CD8-positive, alpha-beta memory T cell (primary cell): ENCODE measurements at regions not wholly inside any gene's neighbourhood (a gene's known extent, or its start where the extent isn't known, plus 50 kb on each side); places are given as distances from the start of the nearest gene placed in this dataset.

ENCODE experiments used
- CTCF ChIA-PET: fragments of 350-600 bp; sonication (Branson Sonifier 250); formaldehyde crosslinking; loops from one replicate; lab custom pipeline; 2021; ENCODE audit warnings: antibody characterized with exemption; lab: Charles Lee
- POLR2A ChIA-PET: fragments of 350-600 bp; sonication (Branson Sonifier 250); formaldehyde crosslinking; loops from one replicate; lab custom pipeline; 2021; ENCODE audit warnings: antibody characterized with exemption; lab: Charles Lee
- DNase-seq, 5 donors: peaks; one replicate each; pipeline versions ENCODE4 v3.0.0 to v3.0.0-alpha.2; 2020 to 2022; ENCODE audit warnings: mixed read lengths in 1 of 5
- H3K27ac ChIP-seq: one replicate; pipeline ENCODE4 v1.7.0; 2013; ENCODE audit warnings: low read depth, mild to moderate bottlenecking, low read length, moderate library complexity
- H3K27me3 ChIP-seq: 2 replicates; pipeline ENCODE4 v1.7.0; 2013; ENCODE audit warnings: low read length, mild to moderate bottlenecking; ENCODE audit not compliant: insufficient read depth, poor library complexity, severe bottlenecking
- H3K36me3 ChIP-seq: 2 replicates; pipeline ENCODE4 v1.7.0; 2013; ENCODE audit warnings: mild to moderate bottlenecking, low read length, moderate library complexity; ENCODE audit not compliant: insufficient read depth
- H3K4me1 ChIP-seq: 2 replicates; pipeline ENCODE4 v1.7.0; 2013; ENCODE audit warnings: mild to moderate bottlenecking, low read length, moderate library complexity; ENCODE audit not compliant: insufficient read depth
- H3K4me3 ChIP-seq: 2 replicates; pipeline ENCODE4 v1.7.0; 2013; ENCODE audit warnings: mild to moderate bottlenecking, low read length
- H3K9me3 ChIP-seq: 2 replicates; pipeline ENCODE4 v1.7.0; 2013; ENCODE audit warnings: mild to moderate bottlenecking, low read length
- H3K27ac Mint-ChIP-seq, 8 donors: one replicate each; pipeline ENCODE4 v1.8.0; 2020 to 2021; ENCODE audit warnings: mixed read lengths in 8 of 8, mild to moderate bottlenecking in 6 of 8, inconsistent platforms in 3 of 8, moderate library complexity in 3 of 8
- H3K27me3 Mint-ChIP-seq, 2 donors: one replicate each; pipeline ENCODE4 v1.8.0; 2020 to 2021; ENCODE audit warnings: mixed read lengths in 2 of 2, mild to moderate bottlenecking in 1 of 2, moderate library complexity in 1 of 2
- H3K36me3 Mint-ChIP-seq, 3 donors: one replicate each; pipeline ENCODE4 v1.8.0; 2020 to 2021; ENCODE audit warnings: mixed read lengths in 3 of 3, inconsistent platforms in 1 of 3, mild to moderate bottlenecking in 1 of 3
- H3K4me1 Mint-ChIP-seq, 3 donors: one replicate each; pipeline ENCODE4 v1.8.0; 2020 to 2021; ENCODE audit warnings: mixed read lengths in 3 of 3, inconsistent platforms in 1 of 3, mild to moderate bottlenecking in 1 of 3
- H3K4me3 Mint-ChIP-seq, 7 donors: one replicate each; pipeline ENCODE4 v1.8.0; 2020 to 2021; ENCODE audit warnings: mixed read lengths in 7 of 7, mild to moderate bottlenecking in 6 of 7, moderate library complexity in 4 of 7, inconsistent platforms in 2 of 7
- H3K9me3 Mint-ChIP-seq, 5 donors: one replicate each; pipeline ENCODE4 v1.8.0; 2020 to 2022; ENCODE audit warnings: mixed read lengths in 5 of 5, mild to moderate bottlenecking in 3 of 5, moderate library complexity in 2 of 5, inconsistent platforms in 1 of 5

DNA sequence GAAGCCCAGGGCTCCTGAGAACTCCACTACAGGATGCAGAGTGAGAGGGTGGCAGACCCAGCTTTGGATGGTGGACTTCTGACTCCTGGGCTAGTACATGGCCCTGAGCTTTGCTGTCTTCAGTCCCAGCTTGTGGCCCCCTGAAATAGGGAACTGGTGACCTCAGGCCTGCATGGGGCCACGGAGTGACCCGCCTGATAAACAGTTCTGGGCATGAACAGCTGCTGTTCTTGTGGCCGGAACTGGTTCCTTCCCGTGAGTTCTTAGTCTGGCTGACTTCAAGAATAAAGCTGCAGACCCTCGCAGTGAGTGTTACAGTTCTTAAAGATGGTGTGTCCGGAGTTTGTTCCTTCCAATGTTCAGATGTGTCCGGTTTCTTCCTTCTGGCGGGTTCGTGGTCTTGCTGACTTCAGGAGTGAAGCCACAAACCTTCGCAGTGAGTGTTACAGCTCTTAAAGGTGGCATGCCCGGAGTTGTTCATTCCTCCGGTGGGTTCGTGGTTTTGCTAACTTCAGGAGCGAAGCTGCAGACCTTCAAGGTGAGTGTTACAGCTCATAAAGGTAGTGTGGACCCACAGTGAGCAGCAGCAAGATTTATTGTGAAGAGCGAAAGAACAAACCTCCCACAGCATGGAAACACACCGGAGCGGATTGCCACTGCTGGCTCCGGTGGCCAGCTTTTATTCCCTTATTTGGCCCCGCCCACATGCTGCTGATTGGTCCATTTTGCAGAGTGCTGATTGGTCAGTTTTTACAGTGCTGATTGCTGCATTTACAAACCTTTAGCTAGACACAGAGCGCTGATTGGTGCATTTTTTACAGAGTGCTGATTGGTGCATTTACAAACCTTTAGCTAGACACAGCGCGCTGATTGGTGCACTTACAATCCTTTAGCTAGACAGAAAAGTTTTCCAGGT, 268.0 kb downstream of the ZEB1 start:
- Histone ChIP-seq H3K4me3 (no peak overlapping the region), H3K27me3 (no peaks in the 10 kb centered on the region), H3K4me1 (no peaks in the 10 kb centered on the region), H3K27ac (no peak overlapping the region), H3K36me3 (no peaks in the 10 kb centered on the region), H3K9me3 (no peaks in the 10 kb centered on the region)
- peaks cover 0 to 5% (median 0%) of the 10 kb centered on the region in 3 donors for H3K36me3 Mint-ChIP-seq
- peaks cover 7 to 18% (median 12%) of the 10 kb centered on the region in 5 donors for H3K9me3 Mint-ChIP-seq
- POLR2A ChIA-PET = no interaction called here
- H3K4me1 Mint-ChIP-seq = peaks cover 4 to 6% (median 6%) of the 10 kb centered on the region in 3 donors
- DNase-seq = no peak
- peaks cover 16 to 55% of the 10 kb centered on the region in 2 donors for H3K27me3 Mint-ChIP-seq
- H3K4me3 Mint-ChIP-seq = peak overlapping the region in 5 of 7 donors; percentile 26 to 66 (median 59)
- CTCF ChIA-PET = no interaction called here
- peak overlapping the region in 1 of 8 donors; percentile 19 for H3K27ac Mint-ChIP-seq

DNA sequence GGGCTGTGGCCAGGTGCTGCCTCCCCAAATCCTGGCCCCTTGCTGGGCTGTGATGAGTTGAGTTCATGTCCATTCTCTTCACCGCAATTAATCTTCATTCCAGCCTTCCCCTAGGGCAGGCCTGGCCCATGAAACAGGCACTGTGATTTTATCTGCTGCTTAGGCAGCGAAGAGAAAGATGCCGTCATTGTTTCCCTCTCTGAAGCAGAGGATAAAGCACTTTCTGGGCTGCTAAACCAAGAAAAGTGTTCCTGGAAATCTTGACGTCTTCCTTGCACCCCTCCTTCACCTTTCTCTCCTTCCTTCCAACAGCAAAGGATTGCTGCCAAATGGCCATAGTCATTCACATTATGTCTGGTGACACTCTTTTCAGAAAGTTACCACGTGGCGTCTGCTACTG, 265.9 kb downstream of the ZEB1 start:
- H3K4me1 Mint-ChIP-seq = peaks cover 4 to 6% (median 6%) of the 10 kb centered on the region in 3 donors
- DNase-seq = no peak
- H3K4me3 Mint-ChIP-seq = no peak overlapping the region
- Histone ChIP-seq H3K4me1 (no peaks in the 10 kb centered on the region), H3K4me3 (no peak overlapping the region), H3K9me3 (no peaks in the 10 kb centered on the region), H3K27me3 (no peaks in the 10 kb centered on the region), H3K27ac (no peak overlapping the region), H3K36me3 (no peaks in the 10 kb centered on the region)
- no peak overlapping the region for H3K27ac Mint-ChIP-seq
- peaks cover 0 to 2% (median 0%) of the 10 kb centered on the region in 5 donors for H3K9me3 Mint-ChIP-seq
- ChIA-PET CTCF (no interaction called here), POLR2A (no interaction called here)
- peaks cover 16 to 42% of the 10 kb centered on the region in 2 donors for H3K27me3 Mint-ChIP-seq
- no peaks in the 10 kb centered on the region for H3K36me3 Mint-ChIP-seq

DNA sequence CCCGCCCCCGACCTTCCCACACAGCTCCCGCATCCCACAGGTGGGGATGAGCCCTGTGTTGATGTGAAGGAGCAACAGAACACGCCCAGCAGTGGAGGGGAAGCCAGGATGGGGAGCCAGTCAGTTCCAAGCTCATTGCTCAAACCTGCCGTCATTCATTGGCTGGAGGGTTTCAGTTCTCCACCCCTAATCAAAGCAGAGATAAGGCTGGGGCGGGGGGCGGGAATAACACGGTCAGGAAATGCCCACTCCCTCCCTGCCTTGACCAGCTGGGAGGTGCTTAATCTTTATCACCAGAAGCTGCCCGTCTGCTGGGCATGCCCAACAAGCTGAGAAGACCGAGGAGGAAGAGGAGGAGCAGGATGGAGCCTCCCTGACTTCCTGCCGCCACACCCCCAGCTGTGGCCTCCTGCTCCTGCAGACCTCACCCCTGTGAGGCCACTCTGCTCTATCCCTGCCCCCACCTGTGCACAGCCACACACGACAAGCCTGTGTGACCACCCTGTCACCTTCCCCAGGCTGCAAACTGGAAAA, 265.1 kb downstream of the ZEB1 start:
- H3K9me3 ChIP-seq = no peaks in the 10 kb centered on the region
- no peaks in the 10 kb centered on the region for H3K27me3 ChIP-seq
- Mint-ChIP-seq H3K9me3 (peaks cover 0 to 2% (median 0%) of the 10 kb centered on the region in 5 donors), H3K4me1 (peaks cover 4 to 6% (median 6%) of the 10 kb centered on the region in 3 donors), H3K27ac (no peak overlapping the region), H3K4me3 (no peak overlapping the region), H3K27me3 (peaks cover 16 to 38% of the 10 kb centered on the region in 2 donors), H3K36me3 (no peaks in the 10 kb centered on the region)
- ChIA-PET POLR2A (no interaction called here), CTCF (no interaction called here)
- H3K27ac ChIP-seq = no peak overlapping the region
- H3K4me1 ChIP-seq = no peaks in the 10 kb centered on the region
- no peaks in the 10 kb centered on the region for H3K36me3 ChIP-seq
- H3K4me3 ChIP-seq = no peak overlapping the region
- DNase-seq = no peak

DNA sequence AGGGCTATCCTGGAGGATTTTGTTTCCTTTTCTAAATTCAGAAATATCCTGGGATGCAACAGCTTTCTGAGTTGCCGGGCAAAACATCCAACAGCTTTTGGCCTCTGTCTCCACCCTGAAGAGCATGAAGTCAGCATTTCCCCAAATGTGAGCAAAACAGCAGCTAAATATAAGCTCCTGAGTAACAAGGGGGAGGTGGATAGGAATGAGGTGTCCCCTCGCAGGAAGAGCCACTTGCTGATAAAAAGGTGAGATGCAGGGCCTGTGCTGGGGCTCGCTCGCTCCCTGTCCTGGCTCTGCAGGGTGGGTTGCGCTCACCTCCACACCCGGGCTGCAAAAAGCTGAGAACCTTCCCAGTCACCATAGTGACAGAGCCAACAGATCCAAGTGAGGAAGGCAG, 264.3 kb downstream of the ZEB1 start:
- ChIA-PET POLR2A (no interaction called here), CTCF (interaction anchor here (1.2 kb wide), 1 partner anchor 11 kb away, joined by 3 read pairs; no protein-coding TSS in a partner anchor)
- Histone ChIP-seq H3K27me3 (no peaks in the 10 kb centered on the region), H3K36me3 (no peaks in the 10 kb centered on the region), H3K9me3 (no peaks in the 10 kb centered on the region), H3K4me3 (no peak overlapping the region), H3K27ac (no peak overlapping the region), H3K4me1 (no peaks in the 10 kb centered on the region)
- Mint-ChIP-seq H3K36me3 (peaks cover 0 to 2% (median 0%) of the 10 kb centered on the region in 3 donors), H3K4me3 (no peak overlapping the region), H3K27me3 (peaks cover 16 to 38% of the 10 kb centered on the region in 2 donors), H3K27ac (no peak overlapping the region), H3K9me3 (peaks cover 0 to 4% (median 0%) of the 10 kb centered on the region in 5 donors), H3K4me1 (peaks cover 6 to 9% (median 8%) of the 10 kb centered on the region in 3 donors)
- DNase-seq = no peak

DNA sequence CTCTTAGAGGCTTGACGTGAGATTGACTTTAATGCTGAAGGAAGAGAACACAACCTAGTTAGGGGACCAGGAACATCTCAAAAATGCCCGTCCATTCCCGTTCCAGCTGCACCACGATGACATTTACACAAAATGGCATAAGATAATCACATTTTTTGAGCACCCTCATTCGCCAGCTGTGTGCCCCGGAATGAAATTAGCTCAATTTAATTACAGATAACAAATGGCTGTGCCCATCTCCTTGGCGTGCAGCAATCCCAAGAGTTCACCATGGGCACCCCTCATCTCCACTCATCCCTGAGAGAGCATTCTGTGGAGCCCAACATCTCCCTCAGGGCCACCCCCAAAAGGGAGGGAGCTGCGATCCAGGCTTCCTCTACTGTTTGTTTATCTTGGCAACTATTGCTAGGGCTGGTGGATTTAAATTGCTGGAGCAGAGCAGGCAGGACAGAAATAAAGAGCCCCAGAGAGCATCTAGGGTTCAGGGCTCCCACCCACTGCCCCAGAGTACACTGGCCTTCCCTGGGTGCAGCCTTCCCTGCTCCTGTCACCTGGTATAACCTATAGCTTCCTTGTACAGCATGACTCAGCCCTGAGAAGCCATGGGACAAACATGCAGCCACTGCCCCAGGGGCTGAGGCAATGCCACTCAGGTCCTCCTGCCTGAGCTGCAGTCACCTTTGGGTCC, 263.5 kb downstream of the ZEB1 start:
- Histone ChIP-seq H3K27me3 (no peaks in the 10 kb centered on the region), H3K4me3 (no peak overlapping the region), H3K36me3 (no peaks in the 10 kb centered on the region), H3K27ac (no peak overlapping the region), H3K4me1 (no peaks in the 10 kb centered on the region), H3K9me3 (no peaks in the 10 kb centered on the region)
- Mint-ChIP-seq H3K36me3 (peaks cover 0 to 2% (median 0%) of the 10 kb centered on the region in 3 donors), H3K9me3 (peaks cover 0 to 5% (median 0%) of the 10 kb centered on the region in 5 donors), H3K27me3 (peaks cover 16 to 33% of the 10 kb centered on the region in 2 donors), H3K4me1 (peaks cover 6 to 10% (median 8%) of the 10 kb centered on the region in 3 donors), H3K27ac (no peak overlapping the region), H3K4me3 (no peak overlapping the region)
- ChIA-PET CTCF (interaction anchor here (1.2 kb wide), 1 partner anchor 10 kb away, joined by 3 read pairs; no protein-coding TSS in a partner anchor), POLR2A (no interaction called here)
- no peak for DNase-seq

DNA sequence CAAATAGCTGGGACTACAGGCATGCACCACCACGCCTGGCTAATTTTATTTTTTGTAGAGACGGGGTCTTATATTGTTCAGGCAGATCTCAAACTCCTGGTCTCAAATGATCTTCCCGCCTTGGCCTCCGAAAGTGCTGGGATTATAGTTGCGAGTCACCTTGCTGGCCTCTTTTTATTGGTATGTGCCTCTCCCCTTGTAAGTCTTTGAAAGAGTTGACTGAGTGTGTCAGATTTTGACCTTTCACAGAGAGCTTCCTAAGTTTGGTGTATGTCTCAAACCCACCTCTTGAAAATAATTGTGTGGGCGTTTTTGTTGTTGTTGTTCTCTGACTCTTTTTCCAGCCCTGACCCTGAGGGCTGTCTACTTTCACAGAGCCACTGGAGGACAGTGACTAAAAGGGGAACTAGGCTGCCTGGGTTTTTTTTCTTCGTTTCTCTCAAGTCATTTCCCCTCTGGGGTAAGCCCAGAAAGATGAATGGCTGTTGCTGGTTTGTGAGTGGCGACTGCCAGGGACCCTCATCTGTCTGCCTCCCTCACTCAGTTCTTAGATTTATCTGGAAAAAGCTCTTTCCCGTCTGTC, 262.8 kb downstream of the ZEB1 start:
- POLR2A ChIA-PET = no interaction called here
- Histone ChIP-seq H3K27ac (no peak overlapping the region), H3K27me3 (no peaks in the 10 kb centered on the region), H3K36me3 (no peaks in the 10 kb centered on the region), H3K9me3 (no peaks in the 10 kb centered on the region), H3K4me3 (no peak overlapping the region), H3K4me1 (no peaks in the 10 kb centered on the region)
- Mint-ChIP-seq H3K27ac (no peak overlapping the region), H3K9me3 (peaks cover 0 to 6% (median 2%) of the 10 kb centered on the region in 5 donors), H3K4me1 (peaks cover 2 to 5% (median 5%) of the 10 kb centered on the region in 3 donors), H3K36me3 (peaks cover 0 to 2% (median 0%) of the 10 kb centered on the region in 3 donors), H3K4me3 (no peak overlapping the region), H3K27me3 (peaks cover 9 to 26% of the 10 kb centered on the region in 2 donors)
- CTCF ChIA-PET = no interaction called here
- no peak for DNase-seq

DNA sequence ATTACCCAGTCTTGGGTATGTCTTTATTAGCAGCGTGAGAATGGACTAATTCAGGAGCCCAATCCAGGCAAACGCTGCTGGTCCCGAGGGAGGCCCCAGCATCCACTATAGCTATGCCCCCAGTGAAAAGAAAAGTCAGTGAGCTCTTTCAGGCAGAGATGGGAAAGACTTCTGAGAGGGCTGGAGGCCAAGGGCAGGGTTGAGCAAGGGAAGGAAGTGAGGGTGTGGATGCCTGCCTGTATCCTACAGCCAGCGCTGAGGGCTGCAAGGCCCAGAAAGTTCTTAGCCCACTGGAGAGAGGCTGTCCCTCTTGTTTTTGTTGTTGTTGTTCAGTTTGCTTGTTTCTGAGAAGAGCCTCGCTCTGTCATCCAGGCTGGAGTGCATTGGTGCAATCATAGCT, 261.6 kb downstream of the ZEB1 start:
- Histone ChIP-seq H3K27ac (no peak overlapping the region), H3K4me1 (no peaks in the 10 kb centered on the region), H3K27me3 (no peaks in the 10 kb centered on the region), H3K4me3 (no peak overlapping the region), H3K36me3 (no peaks in the 10 kb centered on the region), H3K9me3 (no peaks in the 10 kb centered on the region)
- Mint-ChIP-seq H3K4me3 (no peak overlapping the region), H3K27me3 (peaks cover 3 to 19% of the 10 kb centered on the region in 2 donors), H3K9me3 (peaks cover 0 to 7% (median 2%) of the 10 kb centered on the region in 5 donors), H3K36me3 (peaks cover 0 to 2% (median 0%) of the 10 kb centered on the region in 3 donors), H3K27ac (peak overlapping the region in 1 of 8 donors; percentile 21), H3K4me1 (peaks cover 2 to 4% (median 2%) of the 10 kb centered on the region in 3 donors)
- no peak for DNase-seq
- ChIA-PET POLR2A (no interaction called here), CTCF (no interaction called here)
